H1 (cell line): ENCODE measurements at regions not wholly inside any gene's neighbourhood (a gene's known extent, or its start where the extent isn't known, plus 50 kb on each side); places are given as distances from the start of the nearest gene placed in this dataset.

Experiments used
- ATF2 ChIP-seq: IDR thresholded peaks from 2 replicates; pipeline ENCODE4 v1.6.1; 2012; ENCODE audit warnings: low read length, inconsistent platforms
- CTCF ChIP-seq, 3 experiments: IDR thresholded peaks; 1 replicate in 2 of 3; 2 replicates in 1 of 3; pipeline versions ENCODE4 v1.5.1 to v1.6.1; 2011; ENCODE audit warnings: low read length in 3 of 3, mild to moderate bottlenecking in 3 of 3, inconsistent platforms in 2 of 3, low read depth in 1 of 3, moderate library complexity in 1 of 3; ENCODE audit not compliant: insufficient read depth in 1 of 3; ENCODE audit errors: control extremely low read depth in 1 of 3
- EP300 ChIP-seq, 2 experiments: IDR thresholded peaks; 1 replicate in 1 of 2; 2 replicates in 1 of 2; pipeline ENCODE4 v1.6.1; 2011 to 2012; ENCODE audit warnings: low read depth in 2 of 2, low read length in 2 of 2, mild to moderate bottlenecking in 2 of 2, borderline replicate concordance in 1 of 2, inconsistent platforms in 1 of 2, moderate library complexity in 1 of 2
- POLR2A ChIP-seq, 2 experiments: IDR thresholded peaks; 1 replicate in 1 of 2; 2 replicates in 1 of 2; pipeline ENCODE4 v1.6.1; 2011; ENCODE audit warnings: low read depth in 2 of 2, low read length in 2 of 2, mild to moderate bottlenecking in 2 of 2; ENCODE audit errors: control extremely low read depth in 1 of 2

GRCh38 chr3:127389913-127390312, 102.1 kb upstream of the PRR20G start:
- TF ChIP-seq POLR2A (IDR thresholded peaks at IDR 0.05; ENCODE audit: control extremely low read depth in 1 of 2, low read depth in 2 of 2, low read length in 2 of 2) (no peak), CTCF (IDR thresholded peaks at IDR 0.05; ENCODE audit: control extremely low read depth in 1 of 3, insufficient read depth in 1 of 3, low read depth in 1 of 3, low read length in 3 of 3) (no peak), ATF2 (no peak), EP300 (IDR thresholded peaks at IDR 0.05; ENCODE audit: borderline replicate concordance in 1 of 2, low read depth in 2 of 2, low read length in 2 of 2) (no peak)
